ENCODE measurements at regions not wholly inside any gene's neighbourhood (a gene's known extent, or its start where the extent isn't known, plus 50 kb on each side); places are given as distances from the start of the nearest gene placed in this dataset.

DNA sequence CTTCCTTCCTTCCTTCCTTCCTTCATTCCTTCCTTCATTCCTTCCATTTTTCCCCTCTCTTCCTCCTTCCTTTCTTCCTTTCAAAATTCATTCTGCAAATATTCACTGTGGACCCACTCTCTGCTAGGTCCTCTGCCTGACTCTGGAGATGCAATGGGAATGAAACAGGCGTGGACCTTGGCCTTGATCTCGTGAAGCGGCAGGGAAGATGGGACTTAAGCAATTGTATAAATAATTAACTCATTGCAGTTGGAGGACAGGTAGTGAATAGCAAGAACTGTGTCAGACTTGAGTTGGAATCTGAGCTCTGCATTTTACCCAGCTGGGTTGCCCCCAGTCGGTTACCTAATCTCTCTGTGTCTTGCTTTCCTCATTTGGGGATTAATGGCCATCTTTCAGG lies 230.6 kb upstream of the LHX5 start:
- no peak for TF ChIP-seq POLR2A (IDR thresholded peaks at IDR 0.05)
- TF ChIP-seq, protein P1, sequence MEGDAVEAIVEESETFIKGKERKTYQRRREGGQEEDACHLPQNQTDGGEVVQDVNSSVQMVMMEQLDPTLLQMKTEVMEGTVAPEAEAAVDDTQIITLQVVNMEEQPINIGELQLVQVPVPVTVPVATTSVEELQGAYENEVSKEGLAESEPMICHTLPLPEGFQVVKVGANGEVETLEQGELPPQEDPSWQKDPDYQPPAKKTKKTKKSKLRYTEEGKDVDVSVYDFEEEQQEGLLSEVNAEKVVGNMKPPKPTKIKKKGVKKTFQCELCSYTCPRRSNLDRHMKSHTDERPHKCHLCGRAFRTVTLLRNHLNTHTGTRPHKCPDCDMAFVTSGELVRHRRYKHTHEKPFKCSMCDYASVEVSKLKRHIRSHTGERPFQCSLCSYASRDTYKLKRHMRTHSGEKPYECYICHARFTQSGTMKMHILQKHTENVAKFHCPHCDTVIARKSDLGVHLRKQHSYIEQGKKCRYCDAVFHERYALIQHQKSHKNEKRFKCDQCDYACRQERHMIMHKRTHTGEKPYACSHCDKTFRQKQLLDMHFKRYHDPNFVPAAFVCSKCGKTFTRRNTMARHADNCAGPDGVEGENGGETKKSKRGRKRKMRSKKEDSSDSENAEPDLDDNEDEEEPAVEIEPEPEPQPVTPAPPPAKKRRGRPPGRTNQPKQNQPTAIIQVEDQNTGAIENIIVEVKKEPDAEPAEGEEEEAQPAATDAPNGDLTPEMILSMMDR (IDR thresholded peaks at IDR 0.05) = no peak
